Stomach (tissue), 4 donors: ENCODE measurements at regions not wholly inside any gene's neighbourhood (a gene's known extent, or its start where the extent isn't known, plus 50 kb on each side); places are given as distances from the start of the nearest gene placed in this dataset.

Experiments
- CTCF ChIP-seq, 7 experiments: fragments of 450-650 bp in 4 of 7; fragments of 200-600 bp in 3 of 7; sonication (generic) in 3 of 7; IDR thresholded peaks; one replicate each; pipeline ENCODE4 v1.5.1; 2016 to 2019; ENCODE audit warnings: antibody characterized with exemption in 7 of 7, control low read depth in 2 of 7, mild to moderate bottlenecking in 1 of 7
- POLR2A ChIP-seq, 4 donors: fragments of 450-650 bp; IDR thresholded peaks; one replicate each; pipeline ENCODE4 v1.6.1; 2016; ENCODE audit warnings: antibody characterized with exemption in 4 of 4, control low read depth in 2 of 4, mild to moderate bottlenecking in 1 of 4, moderate library complexity in 1 of 4

DNA sequence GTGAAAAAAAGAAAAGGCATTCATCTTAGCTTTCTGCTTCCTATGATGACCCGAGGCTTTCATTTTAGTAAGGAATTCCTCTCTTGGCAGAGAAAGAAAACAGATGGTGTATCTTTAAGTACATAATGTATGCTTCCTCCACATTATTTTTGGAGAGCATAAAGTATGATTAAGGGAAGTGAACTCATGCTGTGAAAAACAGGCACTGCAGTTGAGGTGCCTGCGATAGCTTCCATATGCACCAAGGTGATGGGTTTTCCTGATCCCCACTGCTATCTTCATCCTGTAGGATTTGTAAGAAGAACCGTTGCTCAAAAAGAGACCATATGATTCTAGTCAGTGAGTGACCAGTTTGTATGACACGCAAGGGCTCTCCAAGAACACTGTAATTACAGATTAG lies 411.5 kb upstream of the MCTP2 start:
- TF ChIP-seq POLR2A (IDR thresholded peaks at IDR 0.05) (no peak), CTCF (IDR thresholded peaks at IDR 0.05) (no peak)
